ENCODE measurements at regions not wholly inside any gene's neighbourhood (a gene's known extent, or its start where the extent isn't known, plus 50 kb on each side); places are given as distances from the start of the nearest gene placed in this dataset.

- Histone ChIP-seq H2BK5ac (ENCODE audit: low read length) (no peak overlapping the region), H3K4ac (ENCODE audit: low read length) (no peak overlapping the region), H2BK120ac (ENCODE audit: low read depth, low read length) (no peak overlapping the region), H3K4me3 (ENCODE audit: low read length in 2 of 2) (no peak overlapping the region), H2AK5ac (ENCODE audit: low read depth, low read length) (no peak overlapping the region), H3K23ac (ENCODE audit: low read depth, low read length, poor library complexity) (no peak overlapping the region), H3K14ac (ENCODE audit: low read length) (no peak overlapping the region), H3K79me1 (ENCODE audit: low read depth, low read length) (no peaks in the 10 kb centered on the region), H3K18ac (ENCODE audit: low read length) (no peak overlapping the region), H3K36me3 (replicated peaks in 1 of 2; ENCODE audit: control insufficient read depth in 2 of 2, insufficient read depth in 2 of 2, low read length in 2 of 2) (no peaks in the 10 kb centered on the region), H4K91ac (ENCODE audit: low read depth, low read length, poor library complexity) (no peak overlapping the region), H4K8ac (ENCODE audit: low read depth, low read length) (no peak overlapping the region), H2BK12ac (ENCODE audit: low read length) (no peak overlapping the region), H3K4me1 (ENCODE audit: control insufficient read depth in 2 of 2, insufficient read depth in 1 of 2, low read depth in 1 of 2, low read length in 2 of 2) (no peaks in the 10 kb centered on the region), H3K9me3 (replicated peaks in 1 of 2; ENCODE audit: control insufficient read depth in 2 of 2, insufficient read depth in 1 of 2, low read depth in 1 of 2, low read length in 2 of 2) (peaks cover 0 to 3% of the 10 kb centered on the region in 2 donors), H3K4me2 (ENCODE audit: insufficient read depth, low read length, poor library complexity, severe bottlenecking) (no peak overlapping the region), H3K27ac (replicated peaks; ENCODE audit: low read length) (no peak overlapping the region), H3K9ac (ENCODE audit: low read depth, low read length, poor library complexity) (no peak overlapping the region), H3K27me3 (ENCODE audit: control insufficient read depth in 3 of 3, insufficient read depth in 3 of 3, low read depth in 1 of 3, low read length in 3 of 3) (no peaks in the 10 kb centered on the region), H2AFZ (ENCODE audit: low read length) (no peak overlapping the region), H2BK15ac (ENCODE audit: low read length) (no peak overlapping the region)
- DNase-seq (ENCODE audit: low spot score) = no peak
Observed at GRCh38 chr13:71998223-71998622, 131.2 kb upstream of the DACH1 start.

GRCh38 chr13:71979616-71980015 is 112.6 kb upstream of the DACH1 start:
- no peak overlapping the region for H4K91ac ChIP-seq (ENCODE audit: low read depth, low read length, poor library complexity)
- DNase-seq (ENCODE audit: low spot score) = no peak
- WGBS, 2 donors (ENCODE audit: extremely low coverage in 2 of 2, insufficient read length in 2 of 2, insufficient replicate concordance in 1 of 2) = no CpG with 5 or more reads among the region's 3 CpGs

GRCh38 chr13:71977028-71977427 is 110.0 kb upstream of the DACH1 start:
- H3K18ac ChIP-seq (ENCODE audit: low read length) = no peak overlapping the region
- H3K4me2 ChIP-seq (ENCODE audit: insufficient read depth, low read length, poor library complexity, severe bottlenecking) = no peak overlapping the region
- no peaks in the 10 kb centered on the region for H3K9me3 ChIP-seq (replicated peaks in 1 of 2; ENCODE audit: control insufficient read depth in 2 of 2, insufficient read depth in 1 of 2, low read depth in 1 of 2, low read length in 2 of 2)
- H3K4me3 ChIP-seq (ENCODE audit: low read length in 2 of 2) = no peak overlapping the region
- no peak overlapping the region for H3K23ac ChIP-seq (ENCODE audit: low read depth, low read length, poor library complexity)
- no peak overlapping the region for H4K8ac ChIP-seq (ENCODE audit: low read depth, low read length)
- no peak for DNase-seq (ENCODE audit: low spot score)
- no peak overlapping the region for H2BK5ac ChIP-seq (ENCODE audit: low read length)
- H2BK120ac ChIP-seq (ENCODE audit: low read depth, low read length) = no peak overlapping the region
- no peak overlapping the region for H4K91ac ChIP-seq (ENCODE audit: low read depth, low read length, poor library complexity)
- WGBS, 2 donors (ENCODE audit: extremely low coverage in 2 of 2, insufficient read length in 2 of 2, insufficient replicate concordance in 1 of 2) = no CpG with 5 or more reads among the region's 7 CpGs
- no peaks in the 10 kb centered on the region for H3K79me1 ChIP-seq (ENCODE audit: low read depth, low read length)
- no peaks in the 10 kb centered on the region for H3K36me3 ChIP-seq (replicated peaks in 1 of 2; ENCODE audit: control insufficient read depth in 2 of 2, insufficient read depth in 2 of 2, low read length in 2 of 2)
- no peaks in the 10 kb centered on the region for H3K4me1 ChIP-seq (ENCODE audit: control insufficient read depth in 2 of 2, insufficient read depth in 1 of 2, low read depth in 1 of 2, low read length in 2 of 2)
- H3K14ac ChIP-seq (ENCODE audit: low read length) = no peak overlapping the region
- no peaks in the 10 kb centered on the region for H3K27me3 ChIP-seq (ENCODE audit: control insufficient read depth in 3 of 3, insufficient read depth in 3 of 3, low read depth in 1 of 3, low read length in 3 of 3)
- no peak overlapping the region for H3K27ac ChIP-seq (replicated peaks; ENCODE audit: low read length)
- no peak overlapping the region for H3K9ac ChIP-seq (ENCODE audit: low read depth, low read length, poor library complexity)
- no peak overlapping the region for H2BK15ac ChIP-seq (ENCODE audit: low read length)
- no peak overlapping the region for H2AFZ ChIP-seq (ENCODE audit: low read length)
- no peak overlapping the region for H3K4ac ChIP-seq (ENCODE audit: low read length)
- H2BK12ac ChIP-seq (ENCODE audit: low read length) = no peak overlapping the region
- H2AK5ac ChIP-seq (ENCODE audit: low read depth, low read length) = no peak overlapping the region

More at GRCh38 chr13:71979616-71980015, 112.6 kb upstream of the DACH1 start:
- no peak overlapping the region for H2AFZ ChIP-seq (ENCODE audit: low read length)
- H3K36me3 ChIP-seq (replicated peaks in 1 of 2; ENCODE audit: control insufficient read depth in 2 of 2, insufficient read depth in 2 of 2, low read length in 2 of 2) = no peaks in the 10 kb centered on the region
- no peak overlapping the region for H3K9ac ChIP-seq (ENCODE audit: low read depth, low read length, poor library complexity)
- no peak overlapping the region for H3K4me2 ChIP-seq (ENCODE audit: insufficient read depth, low read length, poor library complexity, severe bottlenecking)
- no peak overlapping the region for H2BK15ac ChIP-seq (ENCODE audit: low read length)
- H3K9me3 ChIP-seq (replicated peaks in 1 of 2; ENCODE audit: control insufficient read depth in 2 of 2, insufficient read depth in 1 of 2, low read depth in 1 of 2, low read length in 2 of 2) = no peaks in the 10 kb centered on the region
- no peaks in the 10 kb centered on the region for H3K79me1 ChIP-seq (ENCODE audit: low read depth, low read length)
- no peaks in the 10 kb centered on the region for H3K4me1 ChIP-seq (ENCODE audit: control insufficient read depth in 2 of 2, insufficient read depth in 1 of 2, low read depth in 1 of 2, low read length in 2 of 2)
- H3K23ac ChIP-seq (ENCODE audit: low read depth, low read length, poor library complexity) = no peak overlapping the region
- H3K14ac ChIP-seq (ENCODE audit: low read length) = no peak overlapping the region
- H2BK5ac ChIP-seq (ENCODE audit: low read length) = no peak overlapping the region
- H3K27ac ChIP-seq (replicated peaks; ENCODE audit: low read length) = no peak overlapping the region
- no peak overlapping the region for H4K8ac ChIP-seq (ENCODE audit: low read depth, low read length)
- H2BK12ac ChIP-seq (ENCODE audit: low read length) = no peak overlapping the region
- no peak overlapping the region for H3K18ac ChIP-seq (ENCODE audit: low read length)
- H3K4ac ChIP-seq (ENCODE audit: low read length) = no peak overlapping the region
- H3K4me3 ChIP-seq (ENCODE audit: low read length in 2 of 2) = no peak overlapping the region
- H2BK120ac ChIP-seq (ENCODE audit: low read depth, low read length) = no peak overlapping the region
- no peak overlapping the region for H2AK5ac ChIP-seq (ENCODE audit: low read depth, low read length)
- no peaks in the 10 kb centered on the region for H3K27me3 ChIP-seq (ENCODE audit: control insufficient read depth in 3 of 3, insufficient read depth in 3 of 3, low read depth in 1 of 3, low read length in 3 of 3)

GRCh38 chr13:71967990-71968389 is 101.0 kb upstream of the DACH1 start:
- no peak overlapping the region for H3K4me2 ChIP-seq (ENCODE audit: insufficient read depth, low read length, poor library complexity, severe bottlenecking)
- no peak overlapping the region for H3K27ac ChIP-seq (replicated peaks; ENCODE audit: low read length)
- no peak overlapping the region for H4K8ac ChIP-seq (ENCODE audit: low read depth, low read length)
- H2AFZ ChIP-seq (ENCODE audit: low read length) = peak overlapping the region; percentile 41
- no peak overlapping the region for H3K23ac ChIP-seq (ENCODE audit: low read depth, low read length, poor library complexity)
- DNase-seq (ENCODE audit: low spot score) = peak; percentile 32
- H2BK120ac ChIP-seq (ENCODE audit: low read depth, low read length) = no peak overlapping the region
- H3K4me3 ChIP-seq (ENCODE audit: low read length in 2 of 2) = no peak overlapping the region
- H2BK12ac ChIP-seq (ENCODE audit: low read length) = no peak overlapping the region
- no peak overlapping the region for H2BK15ac ChIP-seq (ENCODE audit: low read length)
- H3K4me1 ChIP-seq (ENCODE audit: control insufficient read depth in 2 of 2, insufficient read depth in 1 of 2, low read depth in 1 of 2, low read length in 2 of 2) = peaks cover 2 to 7% of the 10 kb centered on the region in 2 donors
- H3K27me3 ChIP-seq (ENCODE audit: control insufficient read depth in 3 of 3, insufficient read depth in 3 of 3, low read depth in 1 of 3, low read length in 3 of 3) = no peaks in the 10 kb centered on the region
- no peak overlapping the region for H3K14ac ChIP-seq (ENCODE audit: low read length)
- H3K79me1 ChIP-seq (ENCODE audit: low read depth, low read length) = no peaks in the 10 kb centered on the region
- no peaks in the 10 kb centered on the region for H3K9me3 ChIP-seq (replicated peaks in 1 of 2; ENCODE audit: control insufficient read depth in 2 of 2, insufficient read depth in 1 of 2, low read depth in 1 of 2, low read length in 2 of 2)
- H2AK5ac ChIP-seq (ENCODE audit: low read depth, low read length) = no peak overlapping the region
- no CpG with 5 or more reads among the region's 5 CpGs for WGBS, 2 donors (ENCODE audit: extremely low coverage in 2 of 2, insufficient read length in 2 of 2, insufficient replicate concordance in 1 of 2)
- no peak overlapping the region for H3K18ac ChIP-seq (ENCODE audit: low read length)
- H4K91ac ChIP-seq (ENCODE audit: low read depth, low read length, poor library complexity) = no peak overlapping the region
- no peak overlapping the region for H2BK5ac ChIP-seq (ENCODE audit: low read length)
- H3K36me3 ChIP-seq (replicated peaks in 1 of 2; ENCODE audit: control insufficient read depth in 2 of 2, insufficient read depth in 2 of 2, low read length in 2 of 2) = no peaks in the 10 kb centered on the region
- no peak overlapping the region for H3K4ac ChIP-seq (ENCODE audit: low read length)
- no peak overlapping the region for H3K9ac ChIP-seq (ENCODE audit: low read depth, low read length, poor library complexity)

Measured in neuronal stem cell (in vitro differentiated cells).